Activated CD8-positive, alpha-beta T cell treated with anti-CD3 and anti-CD28 coated beads for 36 hours (primary cell): ENCODE measurements at regions not wholly inside any gene's neighbourhood (a gene's known extent, or its start where the extent isn't known, plus 50 kb on each side); places are given as distances from the start of the nearest gene placed in this dataset.

Experiments
- ATAC-seq: fragments of 200-7000 bp; cut with Tn5 transposase; one replicate; pipeline ENCODE4 v1.10.0; 2021; ENCODE audit warnings: mild to moderate bottlenecking, moderate library complexity
- CTCF ChIA-PET: fragments of 350-600 bp; sonication (Branson Sonifier 250); formaldehyde crosslinking; loops from one replicate; lab custom pipeline; 2021; ENCODE audit warnings: antibody characterized with exemption; lab: Charles Lee
- POLR2A ChIA-PET: fragments of 350-600 bp; sonication (Branson Sonifier 250); formaldehyde crosslinking; loops from one replicate; lab custom pipeline; 2021; ENCODE audit warnings: antibody characterized with exemption; lab: Charles Lee
- DNase-seq: peaks from one replicate; pipeline ENCODE4 v3.0.0-alpha.2; 2020
- H3K27ac Mint-ChIP-seq: one replicate; pipeline ENCODE4 v1.8.0; 2021; ENCODE audit warnings: mild to moderate bottlenecking, mixed read lengths
- H3K27me3 Mint-ChIP-seq: one replicate; pipeline ENCODE4 v1.8.0; 2021; ENCODE audit warnings: mixed read lengths
- H3K36me3 Mint-ChIP-seq: one replicate; pipeline ENCODE4 v1.8.0; 2021; ENCODE audit warnings: low read depth, mixed read lengths
- H3K4me1 Mint-ChIP-seq: one replicate; pipeline ENCODE4 v1.8.0; 2021; ENCODE audit warnings: low read depth, mixed read lengths
- H3K4me3 Mint-ChIP-seq: one replicate; pipeline ENCODE4 v1.8.0; 2021; ENCODE audit warnings: mild to moderate bottlenecking, moderate library complexity, mixed read lengths
- H3K9me3 Mint-ChIP-seq: one replicate; pipeline ENCODE4 v1.8.0; 2021; ENCODE audit warnings: mixed read lengths
- CTCF ChIP-seq: fragments of 200-600 bp; IDR thresholded peaks from one replicate; pipeline ENCODE4 v1.8.0; 2022; ENCODE audit warnings: antibody characterized with exemption, mild to moderate bottlenecking
- intact Hi-C: fragments of 100-400 bp; cut with micrococcal nuclease; formaldehyde crosslinking; loops from one replicate; pipeline ENCODE4 v1.10.0; 2022

- TF ChIP-seq CTCF, result no peak
- intact Hi-C loops, result no loop called here
- Mint-ChIP-seq H3K36me3 (no peaks in the 10 kb centered on the region), H3K4me3 (no peak overlapping the region), H3K27me3 (no peaks in the 10 kb centered on the region), H3K27ac (no peak overlapping the region), H3K4me1 (no peaks in the 10 kb centered on the region), H3K9me3 (no peaks in the 10 kb centered on the region)
- ATAC-seq (no peak), DNase-seq (no peak)
- ChIA-PET CTCF (no interaction called here), POLR2A (no interaction called here)
Measured at GRCh38 chr3:107044677-107045076, 332.6 kb upstream of the CCDC54 start.

GRCh38 chr3:107045791-107046190 lies 331.4 kb upstream of the CCDC54 start:
- H3K36me3 Mint-ChIP-seq, result no peaks in the 10 kb centered on the region
- no peaks in the 10 kb centered on the region for H3K27me3 Mint-ChIP-seq
- POLR2A ChIA-PET, result no interaction called here
- TF ChIP-seq CTCF, result no peak
- H3K4me1 Mint-ChIP-seq, result no peaks in the 10 kb centered on the region
- ATAC-seq (no peak), DNase-seq (no peak)
- H3K9me3 Mint-ChIP-seq, result no peaks in the 10 kb centered on the region
- intact Hi-C loops, result no loop called here
- no peak overlapping the region for H3K27ac Mint-ChIP-seq
- H3K4me3 Mint-ChIP-seq, result no peak overlapping the region
- CTCF ChIA-PET, result no interaction called here

- Mint-ChIP-seq H3K36me3 (no peaks in the 10 kb centered on the region), H3K4me3 (no peak overlapping the region), H3K27me3 (peaks cover 2% of the 10 kb centered on the region), H3K27ac (no peak overlapping the region), H3K9me3 (no peaks in the 10 kb centered on the region), H3K4me1 (no peaks in the 10 kb centered on the region)
- no peak for DNase-seq
- CTCF ChIA-PET, result interaction anchor here (1.9 kb wide), 1 partner anchor 10 kb away, joined by 7 read pairs; no protein-coding TSS in a partner anchor
- no peak for ATAC-seq
- no peak for TF ChIP-seq CTCF
- intact Hi-C loops, result no loop called here
- POLR2A ChIA-PET, result no interaction called here
Measured at GRCh38 chr3:107055181-107055942, 321.9 kb upstream of the CCDC54 start.

GRCh38 chr3:107061466-107061865 lies 315.8 kb upstream of the CCDC54 start:
- peaks cover 8% of the 10 kb centered on the region for H3K27me3 Mint-ChIP-seq
- DNase-seq (no peak), ATAC-seq (no peak)
- intact Hi-C loops, result loop anchor here (5.0 kb wide), 1 partner anchor 234 kb away; no protein-coding TSS in a partner anchor
- ChIA-PET CTCF (no interaction called here), POLR2A (interaction anchor here (0.6 kb wide), 1 partner anchor 21 kb away, joined by 3 read pairs; no protein-coding TSS in a partner anchor)
- H3K4me1 Mint-ChIP-seq, result peaks cover 12% of the 10 kb centered on the region
- no peak overlapping the region for H3K4me3 Mint-ChIP-seq
- no peak for TF ChIP-seq CTCF
- H3K9me3 Mint-ChIP-seq, result no peaks in the 10 kb centered on the region
- H3K36me3 Mint-ChIP-seq, result no peaks in the 10 kb centered on the region
- no peak overlapping the region for H3K27ac Mint-ChIP-seq

GRCh38 chr3:107062310-107062709 lies 314.9 kb upstream of the CCDC54 start:
- Mint-ChIP-seq H3K4me3 (no peak overlapping the region), H3K36me3 (no peaks in the 10 kb centered on the region), H3K9me3 (peaks cover 1% of the 10 kb centered on the region), H3K27ac (no peak overlapping the region), H3K4me1 (peaks cover 12% of the 10 kb centered on the region), H3K27me3 (peaks cover 10% of the 10 kb centered on the region)
- intact Hi-C loops, result loop anchor here (5.0 kb wide), 1 partner anchor 235 kb away; no protein-coding TSS in a partner anchor
- ATAC-seq (no peak), DNase-seq (no peak)
- no peak for TF ChIP-seq CTCF
- ChIA-PET POLR2A (no interaction called here), CTCF (no interaction called here)
